GM12878 (cell line): ENCODE measurements at regions not wholly inside any gene's neighbourhood (a gene's known extent, or its start where the extent isn't known, plus 50 kb on each side); places are given as distances from the start of the nearest gene placed in this dataset.

Experiments
- ATAC-seq: fragments of 200-7000 bp; cut with Tn5 transposase; 3 replicates; pipeline ENCODE4 v1.9.1; 2020; ENCODE audit warnings: mild to moderate bottlenecking, moderate library complexity
- BruUV-seq: library from RNA; stranded (reverse); fragments of 400-500 nt; replicated peaks from 2 replicates; lab custom pipeline; 2021; lab: Mats Ljungman, UMichigan
- CTCF ChIA-PET: fragments of 300-600 bp; sonication (Branson Sonifier 250); formaldehyde crosslinking; extraction: SDS; loops from one replicate; lab custom pipeline; 2021; ENCODE audit warnings: inconsistent platforms; lab: Yijun Ruan, JAX
- POLR2A ChIA-PET: fragments of 350-600 bp; formaldehyde crosslinking; extraction: SDS; loops from one replicate; lab custom pipeline; 2021; ENCODE audit warnings: inconsistent platforms; lab: Charles Lee
- RAD21 ChIA-PET: fragments of 300-600 bp; sonication (Branson Sonifier 250); formaldehyde crosslinking; loops from one replicate; lab custom pipeline; 2023; ENCODE audit warnings: antibody characterized with exemption; ENCODE audit not compliant: unreplicated experiment; lab: Charles Lee
- SMC1A ChIA-PET: fragments of 300-600 bp; sonication (Branson Sonifier 250); formaldehyde crosslinking; loops from one replicate; lab custom pipeline; 2023; ENCODE audit not compliant: unreplicated experiment, uncharacterized antibody; lab: Charles Lee
- DNase-seq: peaks from one replicate; pipeline ENCODE4 v3.0.0-alpha.2; 2011; ENCODE audit warnings: low read depth, low spot score
- FAIRE-seq: peaks from 3 replicates; lab custom pipeline; 2011; peaks lifted over from hg19 to GRCh38; lab: Jason Lieb, UNC
- H2AFZ ChIP-seq: 2 replicates; pipeline ENCODE4 v1.6.0; 2011; ENCODE audit warnings: low read depth, low read length, control low read depth; ENCODE audit not compliant: control insufficient read depth
- H3K27ac ChIP-seq: 2 replicates; pipeline ENCODE4 v1.5.1; 2011; ENCODE audit warnings: control low read depth; ENCODE audit not compliant: control insufficient read depth, insufficient read depth
- H3K27me3 ChIP-seq, 2 experiments: replicated peaks in 1 of 2; 2 replicates each; pipeline versions ENCODE4 v1.6.0 to v1.6.1; 2011; ENCODE audit warnings: low read length in 1 of 2; ENCODE audit not compliant: control insufficient read depth in 2 of 2, insufficient read depth in 2 of 2
- H3K36me3 ChIP-seq, 2 experiments: 2 replicates each; pipeline ENCODE4 v1.5.1; 2011; ENCODE audit warnings: low read length in 1 of 2; ENCODE audit not compliant: control insufficient read depth in 2 of 2, insufficient read depth in 2 of 2
- H3K4me1 ChIP-seq: 2 replicates; pipeline ENCODE4 v1.6.1; 2011; ENCODE audit warnings: mild to moderate bottlenecking, low read length, moderate library complexity, mixed read lengths; ENCODE audit not compliant: control insufficient read depth, insufficient read depth
- H3K4me2 ChIP-seq: 2 replicates; pipeline ENCODE4 v1.6.0; 2011; ENCODE audit warnings: control low read depth; ENCODE audit not compliant: control insufficient read depth, insufficient read depth
- H3K4me3 ChIP-seq: fragments of 200-600 bp; sonication (generic); 2 replicates; pipeline ENCODE4 v1.5.1; 2016
- H3K79me2 ChIP-seq: 2 replicates; pipeline ENCODE4 v1.6.0; 2011; ENCODE audit warnings: low read length; ENCODE audit not compliant: control insufficient read depth, insufficient read depth
- H3K9ac ChIP-seq: 2 replicates; pipeline ENCODE4 v1.8.0; 2011; ENCODE audit warnings: low read length, control low read depth, mixed read lengths; ENCODE audit not compliant: control insufficient read depth, insufficient read depth
- H3K9me3 ChIP-seq: replicated peaks from 3 replicates; pipeline ENCODE4 v1.5.1; 2011; ENCODE audit warnings: mild to moderate bottlenecking, low read length; ENCODE audit not compliant: control insufficient read depth, insufficient read depth
- H4K20me1 ChIP-seq: 2 replicates; pipeline ENCODE4 v1.6.0; 2011; ENCODE audit not compliant: control insufficient read depth, insufficient read depth
- CBX5 ChIP-seq: sonication (generic); IDR thresholded peaks from 2 replicates; pipeline ENCODE4 v1.6.1; 2016; ENCODE audit warnings: low read depth, moderate library complexity, mild to moderate bottlenecking, inconsistent platforms
- CREB1 ChIP-seq: IDR thresholded peaks from 2 replicates; pipeline ENCODE4 v1.6.1; 2012; ENCODE audit warnings: low read depth, mild to moderate bottlenecking, inconsistent platforms
- FOXM1 ChIP-seq: IDR thresholded peaks from 2 replicates; pipeline ENCODE4 v1.6.1; 2012; ENCODE audit warnings: low read depth, mild to moderate bottlenecking, inconsistent platforms, low read length, moderate library complexity
- NR2C2 ChIP-seq: IDR thresholded peaks from 2 replicates; pipeline ENCODE4 v1.6.1; 2011; ENCODE audit warnings: borderline replicate concordance, low read depth; ENCODE audit not compliant: control insufficient read depth, insufficient read length
- ZNF274 ChIP-seq: IDR thresholded peaks from one replicate; pipeline ENCODE4 v1.8.0; 2011; ENCODE audit not compliant: insufficient read length, insufficient read depth
- WGBS: methylation state at CpG from one replicate; pipeline ENCODE4 v1.1.6; 2016; ENCODE audit warnings: low lambda C conversion rate; ENCODE audit not compliant: insufficient replicate concordance, insufficient coverage; ENCODE audit errors: missing lambda C conversion rate; 5-methylcytosine and 5-hydroxymethylcytosine counted together
- in situ Hi-C: fragments of 300-500 bp; cut with MboI; formaldehyde crosslinking; loops from 9 replicates; pipeline ENCODE4 v1.14.3; 2018; ENCODE audit warnings: mixed read lengths
- intact Hi-C: fragments of 100-400 bp; cut with micrococcal nuclease; formaldehyde crosslinking; loops from one replicate; pipeline ENCODE4 v1.14.2; 2022; ENCODE audit not compliant: unreplicated experiment
- TF ChIP-seq, protein P1 (sequence below): fragments of 450-650 bp; IDR thresholded peaks from 2 replicates; pipeline ENCODE4 v1.6.1; 2016; ENCODE audit warnings: mild to moderate bottlenecking
- TF ChIP-seq, protein P2 (sequence below): fragments of 450-650 bp; formaldehyde crosslinking; IDR thresholded peaks from 2 replicates; pipeline ENCODE4 v1.5.0; 2022; ENCODE audit warnings: mild to moderate bottlenecking, missing genetic modification characterization
- TF ChIP-seq, protein P3 (sequence below): fragments of 450-650 bp; IDR thresholded peaks from 2 replicates; pipeline ENCODE4 v1.6.1; 2016; ENCODE audit warnings: mild to moderate bottlenecking

DNA sequence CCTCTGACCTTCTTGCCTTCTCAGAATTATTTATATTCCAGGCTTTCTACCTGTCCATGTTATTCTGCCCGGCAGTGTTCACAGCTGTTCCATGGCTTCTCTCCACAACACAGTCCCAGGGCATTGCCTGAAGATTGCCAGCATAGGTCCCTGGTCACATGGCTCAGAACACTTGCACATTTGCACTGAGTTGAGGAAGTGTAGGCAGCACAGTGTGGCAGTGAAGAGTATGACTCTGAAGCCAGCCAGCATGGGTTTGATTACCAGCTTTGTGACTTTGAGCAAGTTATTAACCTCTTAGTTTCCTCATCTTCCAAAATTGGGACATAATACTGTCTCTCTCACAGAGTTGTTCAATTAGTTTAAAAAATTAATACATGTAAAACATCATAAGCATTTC is 73.2 kb upstream of the NEUROD6 start (continued):
- TF ChIP-seq CBX5 (no peak), ZNF274 (no peak)
- TF ChIP-seq, protein P1, sequence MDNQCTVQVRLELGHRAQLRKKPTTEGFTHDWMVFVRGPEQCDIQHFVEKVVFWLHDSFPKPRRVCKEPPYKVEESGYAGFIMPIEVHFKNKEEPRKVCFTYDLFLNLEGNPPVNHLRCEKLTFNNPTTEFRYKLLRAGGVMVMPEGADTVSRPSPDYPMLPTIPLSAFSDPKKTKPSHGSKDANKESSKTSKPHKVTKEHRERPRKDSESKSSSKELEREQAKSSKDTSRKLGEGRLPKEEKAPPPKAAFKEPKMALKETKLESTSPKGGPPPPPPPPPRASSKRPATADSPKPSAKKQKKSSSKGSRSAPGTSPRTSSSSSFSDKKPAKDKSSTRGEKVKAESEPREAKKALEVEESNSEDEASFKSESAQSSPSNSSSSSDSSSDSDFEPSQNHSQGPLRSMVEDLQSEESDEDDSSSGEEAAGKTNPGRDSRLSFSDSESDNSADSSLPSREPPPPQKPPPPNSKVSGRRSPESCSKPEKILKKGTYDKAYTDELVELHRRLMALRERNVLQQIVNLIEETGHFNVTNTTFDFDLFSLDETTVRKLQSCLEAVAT = no peak
- TF ChIP-seq, protein P2, sequence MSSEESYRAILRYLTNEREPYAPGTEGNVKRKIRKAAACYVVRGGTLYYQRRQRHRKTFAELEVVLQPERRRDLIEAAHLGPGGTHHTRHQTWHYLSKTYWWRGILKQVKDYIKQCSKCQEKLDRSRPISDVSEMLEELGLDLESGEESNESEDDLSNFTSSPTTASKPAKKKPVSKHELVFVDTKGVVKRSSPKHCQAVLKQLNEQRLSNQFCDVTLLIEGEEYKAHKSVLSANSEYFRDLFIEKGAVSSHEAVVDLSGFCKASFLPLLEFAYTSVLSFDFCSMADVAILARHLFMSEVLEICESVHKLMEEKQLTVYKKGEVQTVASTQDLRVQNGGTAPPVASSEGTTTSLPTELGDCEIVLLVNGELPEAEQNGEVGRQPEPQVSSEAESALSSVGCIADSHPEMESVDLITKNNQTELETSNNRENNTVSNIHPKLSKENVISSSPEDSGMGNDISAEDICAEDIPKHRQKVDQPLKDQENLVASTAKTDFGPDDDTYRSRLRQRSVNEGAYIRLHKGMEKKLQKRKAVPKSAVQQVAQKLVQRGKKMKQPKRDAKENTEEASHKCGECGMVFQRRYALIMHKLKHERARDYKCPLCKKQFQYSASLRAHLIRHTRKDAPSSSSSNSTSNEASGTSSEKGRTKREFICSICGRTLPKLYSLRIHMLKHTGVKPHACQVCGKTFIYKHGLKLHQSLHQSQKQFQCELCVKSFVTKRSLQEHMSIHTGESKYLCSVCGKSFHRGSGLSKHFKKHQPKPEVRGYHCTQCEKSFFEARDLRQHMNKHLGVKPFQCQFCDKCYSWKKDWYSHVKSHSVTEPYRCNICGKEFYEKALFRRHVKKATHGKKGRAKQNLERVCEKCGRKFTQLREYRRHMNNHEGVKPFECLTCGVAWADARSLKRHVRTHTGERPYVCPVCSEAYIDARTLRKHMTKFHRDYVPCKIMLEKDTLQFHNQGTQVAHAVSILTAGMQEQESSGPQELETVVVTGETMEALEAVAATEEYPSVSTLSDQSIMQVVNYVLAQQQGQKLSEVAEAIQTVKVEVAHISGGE (CRISPR knock-in tag) = no peak
- TF ChIP-seq, protein P3, sequence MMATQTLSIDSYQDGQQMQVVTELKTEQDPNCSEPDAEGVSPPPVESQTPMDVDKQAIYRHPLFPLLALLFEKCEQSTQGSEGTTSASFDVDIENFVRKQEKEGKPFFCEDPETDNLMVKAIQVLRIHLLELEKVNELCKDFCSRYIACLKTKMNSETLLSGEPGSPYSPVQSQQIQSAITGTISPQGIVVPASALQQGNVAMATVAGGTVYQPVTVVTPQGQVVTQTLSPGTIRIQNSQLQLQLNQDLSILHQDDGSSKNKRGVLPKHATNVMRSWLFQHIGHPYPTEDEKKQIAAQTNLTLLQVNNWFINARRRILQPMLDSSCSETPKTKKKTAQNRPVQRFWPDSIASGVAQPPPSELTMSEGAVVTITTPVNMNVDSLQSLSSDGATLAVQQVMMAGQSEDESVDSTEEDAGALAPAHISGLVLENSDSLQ = no peak

DNA sequence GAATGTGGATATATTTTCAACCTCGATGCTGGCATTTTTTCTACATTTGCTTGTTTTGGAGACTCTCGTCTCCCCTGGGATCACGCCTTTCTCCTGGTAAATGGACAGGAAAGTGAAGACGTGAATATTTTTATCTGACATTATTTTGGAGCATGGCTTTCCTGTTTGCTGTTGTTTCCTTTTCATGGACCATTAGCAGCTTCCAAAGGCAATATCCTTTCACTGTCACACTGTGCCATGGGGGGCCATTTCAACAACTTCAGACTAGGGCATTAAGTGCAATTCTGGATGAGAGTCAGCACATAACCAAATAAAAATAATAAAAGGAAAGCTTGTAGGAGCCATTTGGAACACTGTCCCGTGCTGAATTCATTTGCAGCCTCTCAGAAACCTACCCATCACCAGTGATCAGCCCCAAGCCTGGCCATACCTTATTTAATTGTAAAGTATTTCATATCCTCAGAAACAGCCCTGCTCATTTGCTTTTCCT is 75.9 kb upstream of the NEUROD6 start:
- 19% methylated on average over 5 of the region's 5 CpGs for WGBS
- Histone ChIP-seq H3K4me2 (no peak overlapping the region), H3K27me3 (no peaks in the 10 kb centered on the region), H3K4me1 (no peaks in the 10 kb centered on the region), H3K9ac (no peak overlapping the region), H3K79me2 (no peaks in the 10 kb centered on the region), H3K36me3 (no peaks in the 10 kb centered on the region), H4K20me1 (no peaks in the 10 kb centered on the region), H3K9me3 (no peaks in the 10 kb centered on the region), H2AFZ (no peak overlapping the region), H3K4me3 (no peak overlapping the region), H3K27ac (no peak overlapping the region)
- ChIA-PET SMC1A (no interaction called here), CTCF (interaction anchor here (0.6 kb wide), 1 partner anchor 278 kb away, joined by 3 read pairs; no protein-coding TSS in a partner anchor), RAD21 (no interaction called here), POLR2A (no interaction called here)
- no peak for FAIRE-seq
- intact Hi-C loops (no loop called here), in situ Hi-C loops (no loop called here)
- no peak for ATAC-seq
- no TSS peak for BruUV-seq
- no peak for DNase-seq
- no peak for TF ChIP-seq CREB1
- no peak for TF ChIP-seq NR2C2
- no peak for TF ChIP-seq FOXM1
